Endothelial cell of umbilical vein (primary cell): ENCODE measurements at regions not wholly inside any gene's neighbourhood (a gene's known extent, or its start where the extent isn't known, plus 50 kb on each side); places are given as distances from the start of the nearest gene placed in this dataset.

Experiments
- BruUV-seq: library from RNA; stranded (reverse); fragments of 400-500 nt; replicated peaks from 2 replicates; lab custom pipeline; 2021; lab: Mats Ljungman, UMichigan
- CTCF ChIA-PET: fragments of 300-600, 350-600 bp; sonication (Branson Sonifier 250); formaldehyde crosslinking; loops from one replicate; lab custom pipeline; 2021; ENCODE audit warnings: antibody characterized with exemption, inconsistent platforms; lab: Charles Lee
- POLR2A ChIA-PET: fragments of 300-600, 350-600 bp; sonication (Branson Sonifier 250); formaldehyde crosslinking; loops from one replicate; lab custom pipeline; 2021; ENCODE audit warnings: antibody characterized with exemption, inconsistent platforms; lab: Charles Lee
- DNase-seq: peaks from one replicate; pipeline ENCODE4 v3.0.0-alpha.2; 2011; ENCODE audit warnings: low read depth, low spot score
- FAIRE-seq: peaks from 2 replicates; lab custom pipeline; 2011; peaks lifted over from hg19 to GRCh38; lab: Jason Lieb, UNC
- H2AFZ ChIP-seq: 2 replicates; pipeline ENCODE4 v1.6.0; 2012; ENCODE audit warnings: low read depth, low read length, control low read depth, inconsistent platforms
- H3K27ac ChIP-seq: 2 replicates; pipeline ENCODE4 v1.5.1; 2011; ENCODE audit warnings: low read depth, mild to moderate bottlenecking, control low read depth, low read length, moderate library complexity; ENCODE audit not compliant: insufficient read depth
- H3K27me3 ChIP-seq, 2 experiments: 2 replicates each; pipeline versions ENCODE4 v1.6.0 to v1.6.1; 2011; ENCODE audit warnings: low read length in 2 of 2, mixed read lengths in 1 of 2; ENCODE audit not compliant: control insufficient read depth in 2 of 2, insufficient read depth in 2 of 2
- H3K36me3 ChIP-seq, 2 experiments: 2 replicates in 1 of 2; 3 replicates in 1 of 2; pipeline ENCODE4 v1.5.1; 2011; ENCODE audit warnings: low read length in 2 of 2, mild to moderate bottlenecking in 1 of 2, moderate library complexity in 1 of 2; ENCODE audit not compliant: control insufficient read depth in 2 of 2, insufficient read depth in 2 of 2; ENCODE audit errors: extremely low read depth in 1 of 2
- H3K4me1 ChIP-seq: 3 replicates; pipeline ENCODE4 v1.5.1; 2011; ENCODE audit warnings: mild to moderate bottlenecking, low read length; ENCODE audit not compliant: control insufficient read depth, insufficient read depth; ENCODE audit errors: extremely low read depth
- H3K4me2 ChIP-seq: 2 replicates; pipeline ENCODE4 v1.6.1; 2011; ENCODE audit warnings: low read length, control low read depth, mixed read lengths; ENCODE audit not compliant: insufficient read depth
- H3K4me3 ChIP-seq, 3 experiments: fragments of 200-600 bp in 1 of 3; sonication (generic), shearing (Covaris generic) in 1 of 3; replicated peaks in 1 of 3; 2 replicates each; pipeline ENCODE4 v1.5.1; 2011 to 2016; ENCODE audit warnings: control low read depth in 3 of 3, low read length in 3 of 3, mild to moderate bottlenecking in 2 of 3, inconsistent platforms in 1 of 3, low read depth in 1 of 3, moderate library complexity in 1 of 3; ENCODE audit not compliant: insufficient read depth in 1 of 3
- H3K79me2 ChIP-seq: 2 replicates; pipeline ENCODE4 v1.6.0; 2012; ENCODE audit warnings: low read length, inconsistent platforms; ENCODE audit not compliant: control insufficient read depth, insufficient read depth
- H3K9ac ChIP-seq: replicated peaks from 2 replicates; pipeline ENCODE3; 2011; ENCODE audit warnings: low read length, control low read depth; ENCODE audit not compliant: insufficient read depth; ENCODE audit errors: extremely low read depth
- H3K9me1 ChIP-seq: replicated peaks from 3 replicates; pipeline ENCODE4 v1.6.0; 2011; ENCODE audit warnings: mild to moderate bottlenecking, low read length; ENCODE audit not compliant: control insufficient read depth, insufficient read depth; ENCODE audit errors: extremely low read depth
- H3K9me3 ChIP-seq: replicated peaks from 2 replicates; pipeline ENCODE4 v1.5.1; 2012; ENCODE audit warnings: low read length, inconsistent platforms; ENCODE audit not compliant: control insufficient read depth, insufficient read depth
- H4K20me1 ChIP-seq: replicated peaks from 2 replicates; pipeline ENCODE3; 2011; ENCODE audit warnings: mild to moderate bottlenecking, low read length; ENCODE audit not compliant: control insufficient read depth, insufficient read depth; ENCODE audit errors: extremely low read depth
- CTCF ChIP-seq, 2 donors: IDR thresholded peaks; 1 replicate in 1 of 2; 2 replicates in 1 of 2; pipeline ENCODE4 v1.5.1; 2011; ENCODE audit warnings: low read length in 2 of 2, mild to moderate bottlenecking in 2 of 2, moderate library complexity in 2 of 2, control low read depth in 1 of 2, inconsistent platforms in 1 of 2, low read depth in 1 of 2; ENCODE audit not compliant: insufficient read depth in 1 of 2; ENCODE audit errors: extremely low read depth in 1 of 2
- EZH2 ChIP-seq: IDR thresholded peaks from 2 replicates; pipeline ENCODE4 v1.6.1; 2012; ENCODE audit warnings: borderline replicate concordance, low read depth, mild to moderate bottlenecking, moderate library complexity, low read length, inconsistent platforms; ENCODE audit not compliant: severe bottlenecking
- FOS ChIP-seq: IDR thresholded peaks from 2 replicates; pipeline ENCODE4 v1.6.1; 2011; ENCODE audit warnings: mild to moderate bottlenecking, low read length, moderate library complexity, borderline replicate concordance; ENCODE audit not compliant: insufficient read depth
- GATA2 ChIP-seq: IDR thresholded peaks from 2 replicates; pipeline ENCODE4 v1.7.0; 2011; ENCODE audit warnings: low read depth, mild to moderate bottlenecking, moderate library complexity, mixed read lengths, low read length; ENCODE audit not compliant: insufficient read length, insufficient read depth
- JUN ChIP-seq: IDR thresholded peaks from 2 replicates; pipeline ENCODE4 v1.6.1; 2011; ENCODE audit warnings: borderline replicate concordance, low read depth; ENCODE audit not compliant: insufficient read length, insufficient read depth
- MAX ChIP-seq: IDR thresholded peaks from 2 replicates; pipeline ENCODE4 v1.6.1; 2011; ENCODE audit not compliant: insufficient read depth, insufficient read length
- MYC ChIP-seq: IDR thresholded peaks from one replicate; pipeline ENCODE4 v1.6.1; 2011; ENCODE audit warnings: mild to moderate bottlenecking, low read depth, low read length
- POLR2A ChIP-seq: IDR thresholded peaks from 2 replicates; pipeline ENCODE4 v1.6.1; 2012; ENCODE audit warnings: low read depth, mild to moderate bottlenecking, control low read depth, low read length
- POLR2AphosphoS5 ChIP-seq: IDR thresholded peaks from 2 replicates; pipeline ENCODE4 v1.6.1; 2012; ENCODE audit warnings: low read depth, mild to moderate bottlenecking, control low read depth, low read length, moderate library complexity; ENCODE audit not compliant: insufficient read depth
- dilution Hi-C: fragments of 300-500 bp; cut with MboI; formaldehyde crosslinking; loops from one replicate; pipeline ENCODE4 v1.15.0; 2019; ENCODE audit warnings: low sequenced_read_pairs; ENCODE audit not compliant: extremely low pct_ligation_motif_present
- intact Hi-C: fragments of 100-400 bp; cut with micrococcal nuclease; formaldehyde crosslinking; loops from one replicate; pipeline ENCODE4 v1.10.0; 2022

- dilution Hi-C loops (no loop called here), intact Hi-C loops (no loop called here)
- ChIA-PET POLR2A (no interaction called here), CTCF (no interaction called here)
- Histone ChIP-seq H3K4me3 (no peak overlapping the region), H3K27ac (no peak overlapping the region), H3K79me2 (no peaks in the 10 kb centered on the region), H2AFZ (no peak overlapping the region), H3K4me1 (no peaks in the 10 kb centered on the region), H3K9me3 (no peaks in the 10 kb centered on the region), H3K27me3 (no peaks in the 10 kb centered on the region), H3K4me2 (no peak overlapping the region), H4K20me1 (no peaks in the 10 kb centered on the region), H3K36me3 (no peaks in the 10 kb centered on the region), H3K9ac (no peak overlapping the region), H3K9me1 (no peaks in the 10 kb centered on the region)
- TF ChIP-seq JUN (no peak), FOS (no peak), GATA2 (no peak), MAX (no peak), EZH2 (no peak), MYC (no peak), CTCF (IDR thresholded peaks at IDR 0.05; ENCODE audit: extremely low read depth in 1 of 2, insufficient read depth in 1 of 2, low read depth in 1 of 2, low read length in 2 of 2) (no peak), POLR2AphosphoS5 (no peak), POLR2A (no peak)
- FAIRE-seq = no peak
- no TSS peak for BruUV-seq
- DNase-seq = no peak
Measured at GRCh38 chr1:29603622-29604021, 367.3 kb downstream of the PTPRU start.
